NB4 (cell line): ENCODE measurements at regions not wholly inside any gene's neighbourhood (a gene's known extent, or its start where the extent isn't known, plus 50 kb on each side); places are given as distances from the start of the nearest gene placed in this dataset.
"Not testable (repeated sequence)": the region's sequence is repeated elsewhere in the genome, so short reads cannot be mapped to it uniquely, and the experiment has no call there.

Experiments
- DNase-seq: peaks from one replicate; pipeline ENCODE4 v3.0.0; 2010; ENCODE audit warnings: low read depth
- H3K4me3 ChIP-seq: one replicate; pipeline ENCODE4 v1.5.1; 2011; ENCODE audit warnings: mild to moderate bottlenecking, low read depth, low read length, moderate library complexity
- MYC ChIP-seq: IDR thresholded peaks from 2 replicates; pipeline ENCODE4 v1.6.1; 2011; ENCODE audit warnings: low read depth, low read length
- POLR2A ChIP-seq: IDR thresholded peaks from 2 replicates; pipeline ENCODE4 v1.6.1; 2011; ENCODE audit warnings: mild to moderate bottlenecking; ENCODE audit not compliant: insufficient read length; ENCODE audit errors: extremely low read depth
- TF ChIP-seq, protein P1 (sequence below): IDR thresholded peaks from 2 replicates; pipeline ENCODE4 v1.6.1; 2011; ENCODE audit warnings: low read depth, low read length
- TF ChIP-seq, protein P2 (sequence below): IDR thresholded peaks from one replicate; pipeline ENCODE4 v1.5.1; 2012; ENCODE audit warnings: low read depth, low read length

DNA sequence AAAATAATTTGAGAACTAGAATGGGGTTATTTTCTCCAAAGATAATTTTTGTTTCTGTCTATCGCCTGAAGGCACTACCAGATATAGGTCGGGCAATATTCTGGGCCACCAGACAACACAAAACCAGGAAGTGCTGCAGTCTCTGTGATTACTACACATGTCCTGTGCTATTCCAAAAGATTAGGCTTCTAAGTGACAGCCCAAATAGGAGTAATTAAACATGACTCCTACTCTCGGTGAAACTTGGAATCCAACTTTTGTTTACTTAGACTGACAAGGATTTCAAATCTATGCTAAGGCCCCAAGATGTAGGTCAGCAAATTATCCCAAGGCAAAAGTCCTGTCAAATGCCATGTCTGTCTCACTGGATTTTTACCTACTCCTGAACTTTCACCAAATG, 157.6 kb upstream of the LRFN5 start:
- no peak for DNase-seq
- TF ChIP-seq MYC (no peak), POLR2A (no peak)
- TF ChIP-seq, protein P1, sequence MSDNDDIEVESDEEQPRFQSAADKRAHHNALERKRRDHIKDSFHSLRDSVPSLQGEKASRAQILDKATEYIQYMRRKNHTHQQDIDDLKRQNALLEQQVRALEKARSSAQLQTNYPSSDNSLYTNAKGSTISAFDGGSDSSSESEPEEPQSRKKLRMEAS: no peak
- TF ChIP-seq, protein P2, sequence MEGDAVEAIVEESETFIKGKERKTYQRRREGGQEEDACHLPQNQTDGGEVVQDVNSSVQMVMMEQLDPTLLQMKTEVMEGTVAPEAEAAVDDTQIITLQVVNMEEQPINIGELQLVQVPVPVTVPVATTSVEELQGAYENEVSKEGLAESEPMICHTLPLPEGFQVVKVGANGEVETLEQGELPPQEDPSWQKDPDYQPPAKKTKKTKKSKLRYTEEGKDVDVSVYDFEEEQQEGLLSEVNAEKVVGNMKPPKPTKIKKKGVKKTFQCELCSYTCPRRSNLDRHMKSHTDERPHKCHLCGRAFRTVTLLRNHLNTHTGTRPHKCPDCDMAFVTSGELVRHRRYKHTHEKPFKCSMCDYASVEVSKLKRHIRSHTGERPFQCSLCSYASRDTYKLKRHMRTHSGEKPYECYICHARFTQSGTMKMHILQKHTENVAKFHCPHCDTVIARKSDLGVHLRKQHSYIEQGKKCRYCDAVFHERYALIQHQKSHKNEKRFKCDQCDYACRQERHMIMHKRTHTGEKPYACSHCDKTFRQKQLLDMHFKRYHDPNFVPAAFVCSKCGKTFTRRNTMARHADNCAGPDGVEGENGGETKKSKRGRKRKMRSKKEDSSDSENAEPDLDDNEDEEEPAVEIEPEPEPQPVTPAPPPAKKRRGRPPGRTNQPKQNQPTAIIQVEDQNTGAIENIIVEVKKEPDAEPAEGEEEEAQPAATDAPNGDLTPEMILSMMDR: no peak
- H3K4me3 ChIP-seq: no peak overlapping the region

DNA sequence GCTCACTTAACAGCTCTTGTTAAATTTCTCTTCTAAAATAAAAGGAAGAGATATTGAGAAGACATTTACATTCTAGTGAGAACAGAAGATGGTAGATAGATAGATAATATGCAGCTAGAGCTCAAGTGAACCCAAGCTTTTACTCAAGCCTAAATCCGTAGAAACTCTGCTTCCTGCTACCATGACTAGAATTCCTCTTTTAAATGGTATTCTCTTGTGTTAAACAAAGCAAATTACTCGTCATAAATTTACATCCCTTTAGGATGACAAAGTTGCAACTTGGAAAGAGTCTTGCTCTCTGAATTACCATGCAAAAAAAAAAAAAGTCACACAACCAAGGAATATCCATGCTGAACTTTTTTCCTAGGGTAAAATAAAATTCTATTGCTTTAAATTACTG, 160.7 kb upstream of the LRFN5 start:
- no peak for DNase-seq
- TF ChIP-seq POLR2A: no peak
- TF ChIP-seq MYC: no peak

DNA sequence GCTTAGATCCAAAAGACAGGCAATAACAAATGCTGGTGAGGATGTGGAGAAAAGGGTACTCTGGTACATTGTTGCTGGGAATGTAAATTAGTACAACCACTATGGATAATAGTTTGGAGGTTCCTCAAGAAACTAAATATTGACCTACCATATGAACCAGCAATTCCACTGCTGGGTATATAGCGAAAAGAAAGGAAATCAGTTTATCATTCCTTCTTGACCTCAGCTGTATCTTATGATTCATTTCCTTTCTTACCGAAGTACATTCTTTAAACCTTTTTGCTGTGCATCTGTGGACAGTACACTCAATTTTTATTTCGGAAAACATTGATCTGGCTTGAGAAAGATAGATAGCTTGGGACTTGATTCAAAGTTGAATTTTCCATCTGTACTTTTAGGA, 183.2 kb upstream of the LRFN5 start:
- no peak for TF ChIP-seq MYC
- TF ChIP-seq, protein P2: no peak
- TF ChIP-seq POLR2A: no peak
- TF ChIP-seq, protein P1: no peak
- DNase-seq: no peak
- no peak overlapping the region for H3K4me3 ChIP-seq

More for the DNA sequence above, 160.7 kb upstream of the LRFN5 start:
- H3K4me3 ChIP-seq: no peak overlapping the region

DNA sequence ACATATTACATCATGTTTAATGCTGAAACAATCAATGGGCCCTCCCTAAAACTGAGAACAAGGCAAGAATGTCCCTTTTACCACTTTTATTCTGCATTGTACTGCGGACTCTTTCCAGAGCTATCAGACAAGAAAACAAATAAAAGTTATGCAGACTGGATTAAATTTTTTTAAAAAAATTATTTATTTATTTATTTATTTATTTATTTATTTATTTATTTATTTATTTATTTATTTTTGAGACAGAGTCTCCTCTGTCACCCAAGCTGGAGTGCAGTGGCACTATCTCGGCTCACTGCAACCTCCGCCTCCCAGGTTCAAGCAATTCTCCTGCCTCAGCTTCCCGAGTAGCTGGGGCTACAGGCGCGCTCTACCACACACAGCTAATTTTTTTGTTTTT, 185.4 kb upstream of the LRFN5 start:
- not testable (repeated sequence) for H3K4me3 ChIP-seq, DNase-seq

DNA sequence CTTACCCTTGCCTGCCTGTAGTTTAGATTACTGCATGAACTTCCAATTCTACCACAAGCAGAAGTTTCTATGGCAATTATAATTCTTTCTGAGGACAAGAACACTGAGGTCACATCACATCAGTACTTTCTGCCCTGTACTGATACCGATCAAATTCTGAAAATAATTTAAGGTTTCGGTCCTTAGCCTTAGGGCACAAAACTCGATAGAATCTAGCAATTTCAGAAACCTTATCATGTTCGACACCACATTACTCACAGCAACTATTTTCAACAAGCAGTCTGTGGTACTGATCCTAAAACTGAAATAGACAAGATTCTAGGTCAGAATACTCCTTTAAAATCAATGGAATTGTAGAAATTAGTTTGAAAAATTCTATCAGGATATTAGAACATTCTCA, 187.0 kb upstream of the LRFN5 start:
- no peak overlapping the region for H3K4me3 ChIP-seq
- no peak for TF ChIP-seq POLR2A
- TF ChIP-seq, protein P2: no peak
- TF ChIP-seq, protein P1: no peak
- no peak for TF ChIP-seq MYC
- DNase-seq: no peak

DNA sequence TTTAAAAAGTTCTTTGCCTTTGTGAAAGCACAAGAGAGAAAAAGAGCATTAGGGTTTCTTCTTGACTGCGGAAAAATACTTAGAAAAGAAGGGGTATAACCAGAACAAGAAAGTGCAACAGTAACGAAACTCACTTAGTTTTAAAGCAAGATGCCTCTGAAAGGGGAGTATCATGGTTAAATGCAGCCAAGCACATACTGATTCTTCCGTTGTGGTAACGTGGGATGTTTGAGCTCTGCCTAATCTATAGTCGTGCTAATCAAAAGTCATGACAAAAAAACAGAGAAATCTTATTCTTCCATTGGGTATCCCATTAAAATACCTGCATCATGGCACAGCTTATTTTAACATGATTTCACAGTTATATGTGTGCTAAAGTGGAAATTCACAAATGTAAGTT, 187.8 kb upstream of the LRFN5 start:
- no peak for DNase-seq
- TF ChIP-seq, protein P1: no peak
- TF ChIP-seq MYC (no peak), POLR2A (no peak)
- TF ChIP-seq, protein P2: no peak
- H3K4me3 ChIP-seq: no peak overlapping the region

DNA sequence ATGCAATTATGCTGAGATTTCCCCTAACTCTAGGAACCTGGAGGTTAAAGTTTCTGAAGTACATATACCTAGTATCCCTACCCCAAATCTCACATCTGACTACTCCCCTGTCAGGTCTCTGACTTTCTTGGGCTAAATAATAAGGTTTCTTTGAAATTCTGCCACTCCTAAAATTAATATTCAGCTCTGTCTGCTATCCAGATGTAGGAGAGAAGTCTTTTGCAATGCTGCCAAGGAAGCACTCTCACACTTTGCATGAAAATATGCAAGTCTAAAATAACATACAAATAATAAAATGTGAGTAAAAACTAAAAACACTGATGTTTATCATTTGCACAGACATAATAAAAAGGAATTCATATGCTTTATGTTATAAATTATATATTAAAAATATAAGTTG, 196.9 kb upstream of the LRFN5 start:
- TF ChIP-seq, protein P1: no peak
- TF ChIP-seq POLR2A (no peak), MYC (no peak)
- TF ChIP-seq, protein P2: no peak
- no peak overlapping the region for H3K4me3 ChIP-seq
- no peak for DNase-seq
